ENCODE measurements at regions not wholly inside any gene's neighbourhood (a gene's known extent, or its start where the extent isn't known, plus 50 kb on each side); places are given as distances from the start of the nearest gene placed in this dataset.

- TF ChIP-seq EZH2 (IDR thresholded peaks at IDR 0.05; ENCODE audit: borderline replicate concordance, low read depth, low read length): no peak
- no peak for TF ChIP-seq CHCHD3 (CRISPR knock-in tag; IDR thresholded peaks at IDR 0.05)
- TF ChIP-seq, protein P1, sequence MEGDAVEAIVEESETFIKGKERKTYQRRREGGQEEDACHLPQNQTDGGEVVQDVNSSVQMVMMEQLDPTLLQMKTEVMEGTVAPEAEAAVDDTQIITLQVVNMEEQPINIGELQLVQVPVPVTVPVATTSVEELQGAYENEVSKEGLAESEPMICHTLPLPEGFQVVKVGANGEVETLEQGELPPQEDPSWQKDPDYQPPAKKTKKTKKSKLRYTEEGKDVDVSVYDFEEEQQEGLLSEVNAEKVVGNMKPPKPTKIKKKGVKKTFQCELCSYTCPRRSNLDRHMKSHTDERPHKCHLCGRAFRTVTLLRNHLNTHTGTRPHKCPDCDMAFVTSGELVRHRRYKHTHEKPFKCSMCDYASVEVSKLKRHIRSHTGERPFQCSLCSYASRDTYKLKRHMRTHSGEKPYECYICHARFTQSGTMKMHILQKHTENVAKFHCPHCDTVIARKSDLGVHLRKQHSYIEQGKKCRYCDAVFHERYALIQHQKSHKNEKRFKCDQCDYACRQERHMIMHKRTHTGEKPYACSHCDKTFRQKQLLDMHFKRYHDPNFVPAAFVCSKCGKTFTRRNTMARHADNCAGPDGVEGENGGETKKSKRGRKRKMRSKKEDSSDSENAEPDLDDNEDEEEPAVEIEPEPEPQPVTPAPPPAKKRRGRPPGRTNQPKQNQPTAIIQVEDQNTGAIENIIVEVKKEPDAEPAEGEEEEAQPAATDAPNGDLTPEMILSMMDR (IDR thresholded peaks at IDR 0.05 in 2 of 3, conservative IDR thresholded peaks at IDR 0.05 in 1 of 3; ENCODE audit: insufficient read depth in 2 of 3, low read depth in 1 of 3, low read length in 3 of 3): no peak
- TF ChIP-seq NRF1 (conservative IDR thresholded peaks at IDR 0.05 in 1 of 2, IDR thresholded peaks at IDR 0.05 in 1 of 2): no peak
- TF ChIP-seq SMARCC2 (IDR thresholded peaks at IDR 0.05; ENCODE audit: low read depth): no peak
- no peak for TF ChIP-seq POLR2A (conservative IDR thresholded peaks at IDR 0.05)
- no peak for TF ChIP-seq EP300 (IDR thresholded peaks at IDR 0.05; ENCODE audit: low read length)
- TF ChIP-seq CEBPB (tag; IDR thresholded peaks at IDR 0.05): no peak
- TF ChIP-seq CHD2 (IDR thresholded peaks at IDR 0.05; ENCODE audit: low read depth, low read length): no peak
- TF ChIP-seq ZC3H8 (IDR thresholded peaks at IDR 0.05): no peak
- no peak for TF ChIP-seq ZNF785 (CRISPR knock-in tag; IDR thresholded peaks at IDR 0.05)
Measured at GRCh38 chr13:48833412-48833811, 142.3 kb upstream of the FNDC3A start.

Measured in K562 (cell line).